H9 (cell line): ENCODE measurements at regions not wholly inside any gene's neighbourhood (a gene's known extent, or its start where the extent isn't known, plus 50 kb on each side); places are given as distances from the start of the nearest gene placed in this dataset.

Experiments
- DNase-seq: peaks from one replicate; pipeline ENCODE4 v3.0.0-alpha.2; 2017
- H2AFZ ChIP-seq: one replicate; pipeline ENCODE4 v1.6.1; 2013; ENCODE audit warnings: mild to moderate bottlenecking, low read length, control low read depth, moderate library complexity
- H2AK5ac ChIP-seq: 2 replicates; pipeline ENCODE4 v1.6.1; 2013; ENCODE audit warnings: low read length, control low read depth, mixed read lengths; ENCODE audit not compliant: insufficient read length
- H2BK120ac ChIP-seq: one replicate; pipeline ENCODE4 v1.6.1; 2013; ENCODE audit warnings: low read depth, mild to moderate bottlenecking, low read length, control low read depth, inconsistent platforms; ENCODE audit not compliant: poor library complexity, severe bottlenecking
- H2BK12ac ChIP-seq: 2 replicates; pipeline ENCODE4 v1.6.1; 2013; ENCODE audit warnings: low read length, control low read depth, mixed read lengths, low read depth; ENCODE audit not compliant: insufficient read length
- H2BK15ac ChIP-seq: 2 replicates; pipeline ENCODE4 v1.6.1; 2013; ENCODE audit warnings: low read depth, low read length, control low read depth
- H2BK20ac ChIP-seq: one replicate; pipeline ENCODE4 v1.6.1; 2013; ENCODE audit warnings: low read depth, mild to moderate bottlenecking, low read length, control low read depth, inconsistent platforms; ENCODE audit not compliant: poor library complexity, severe bottlenecking
- H2BK5ac ChIP-seq: 2 replicates; pipeline ENCODE4 v1.6.1; 2013; ENCODE audit warnings: low read length, control low read depth, mixed read lengths; ENCODE audit not compliant: insufficient read length
- H3K14ac ChIP-seq: 2 replicates; pipeline ENCODE4 v1.6.1; 2013; ENCODE audit warnings: low read length, control low read depth; ENCODE audit not compliant: insufficient read depth
- H3K18ac ChIP-seq: 2 replicates; pipeline ENCODE4 v1.6.1; 2013; ENCODE audit warnings: low read depth, mild to moderate bottlenecking, mixed read lengths, low read length, control low read depth; ENCODE audit not compliant: insufficient read length
- H3K23ac ChIP-seq: 2 replicates; pipeline ENCODE4 v1.6.1; 2013; ENCODE audit warnings: low read length, control low read depth, mixed read lengths, low read depth; ENCODE audit not compliant: insufficient read length
- H3K23me2 ChIP-seq: 2 replicates; pipeline ENCODE4 v1.6.1; 2013; ENCODE audit warnings: low read depth, mild to moderate bottlenecking, mixed read lengths, low read length, control low read depth; ENCODE audit not compliant: insufficient read length, poor library complexity, severe bottlenecking
- H3K27ac ChIP-seq: 2 replicates; pipeline ENCODE4 v1.5.1; 2013; ENCODE audit warnings: low read length, control low read depth, mixed read lengths, low read depth; ENCODE audit not compliant: insufficient read length
- H3K27me3 ChIP-seq: 2 replicates; pipeline ENCODE4 v1.6.1; 2013; ENCODE audit warnings: low read length, control low read depth, inconsistent platforms; ENCODE audit not compliant: insufficient read depth
- H3K4ac ChIP-seq: 2 replicates; pipeline ENCODE4 v1.6.1; 2013; ENCODE audit warnings: low read depth, mild to moderate bottlenecking, control low read depth, inconsistent platforms, low read length, moderate library complexity
- H3K4me1 ChIP-seq: 2 replicates; pipeline ENCODE4 v1.6.1; 2013; ENCODE audit warnings: low read length, control low read depth, inconsistent platforms; ENCODE audit not compliant: insufficient read depth
- H3K4me2 ChIP-seq: 2 replicates; pipeline ENCODE4 v1.6.1; 2013; ENCODE audit warnings: low read length, control low read depth, mixed read lengths; ENCODE audit not compliant: insufficient read length, insufficient read depth
- H3K56ac ChIP-seq: 2 replicates; pipeline ENCODE4 v1.6.1; 2013; ENCODE audit warnings: low read depth, mild to moderate bottlenecking, mixed read lengths, low read length, control low read depth; ENCODE audit not compliant: insufficient read length
- H3K79me1 ChIP-seq: 2 replicates; pipeline ENCODE4 v1.6.1; 2013; ENCODE audit warnings: low read depth, mild to moderate bottlenecking, moderate library complexity, low read length, control low read depth, inconsistent platforms; ENCODE audit not compliant: insufficient read depth, poor library complexity, severe bottlenecking
- H3K79me2 ChIP-seq: 2 replicates; pipeline ENCODE4 v1.6.1; 2013; ENCODE audit warnings: low read length, control low read depth, inconsistent platforms; ENCODE audit not compliant: insufficient read depth
- H3K9ac ChIP-seq: 2 replicates; pipeline ENCODE4 v1.6.1; 2013; ENCODE audit warnings: low read length, control low read depth, mixed read lengths; ENCODE audit not compliant: insufficient read length; ENCODE audit errors: extremely low read depth
- H3K9me3 ChIP-seq: one replicate; pipeline ENCODE4 v1.6.1; 2013; ENCODE audit warnings: low read depth, low read length, inconsistent platforms; ENCODE audit not compliant: control insufficient read depth
- H3T11ph ChIP-seq: one replicate; pipeline ENCODE4 v1.6.1; 2013; ENCODE audit warnings: mild to moderate bottlenecking, low read length, control low read depth, inconsistent platforms
- H4K20me1 ChIP-seq: one replicate; pipeline ENCODE4 v1.6.1; 2013; ENCODE audit not compliant: control insufficient read depth, insufficient read length, insufficient read depth
- H4K5ac ChIP-seq: 2 replicates; pipeline ENCODE4 v1.6.1; 2013; ENCODE audit warnings: low read depth, mild to moderate bottlenecking, mixed read lengths, low read length, control low read depth; ENCODE audit not compliant: insufficient read length
- H4K8ac ChIP-seq: replicated peaks from 2 replicates; pipeline ENCODE4 v1.6.1; 2013; ENCODE audit warnings: low read length, control low read depth, mixed read lengths, low read depth; ENCODE audit not compliant: insufficient read length
- H4K91ac ChIP-seq: 2 replicates; pipeline ENCODE4 v1.6.1; 2013; ENCODE audit warnings: low read depth, mild to moderate bottlenecking, moderate library complexity, mixed read lengths, low read length, control low read depth; ENCODE audit not compliant: insufficient read length
- H3K27ac Mint-ChIP-seq, 3 experiments: 2 replicates in 2 of 3; 3 replicates in 1 of 3; pipeline ENCODE4 v1.8.0; 2020 to 2021; ENCODE audit warnings: mixed read lengths in 3 of 3, mild to moderate bottlenecking in 1 of 3, moderate library complexity in 1 of 3
- H3K27me3 Mint-ChIP-seq: 2 replicates; pipeline ENCODE4 v1.8.0; 2021; ENCODE audit warnings: low read depth, mild to moderate bottlenecking, moderate library complexity, mixed read lengths
- H3K36me3 Mint-ChIP-seq, 3 experiments: 2 replicates in 2 of 3; 3 replicates in 1 of 3; pipeline ENCODE4 v1.8.0; 2020 to 2021; ENCODE audit warnings: low read depth in 3 of 3, mixed read lengths in 3 of 3; ENCODE audit not compliant: insufficient read depth in 1 of 3
- H3K4me1 Mint-ChIP-seq, 2 experiments: 2 replicates each; pipeline ENCODE4 v1.8.0; 2020; ENCODE audit warnings: mixed read lengths in 2 of 2
- H3K4me3 Mint-ChIP-seq, 2 experiments: 2 replicates in 1 of 2; 3 replicates in 1 of 2; pipeline ENCODE4 v1.8.0; 2020 to 2021; ENCODE audit warnings: mild to moderate bottlenecking in 2 of 2, mixed read lengths in 2 of 2, moderate library complexity in 1 of 2
- H3K9me3 Mint-ChIP-seq, 2 experiments: 2 replicates in 1 of 2; 3 replicates in 1 of 2; pipeline ENCODE4 v1.8.0; 2020; ENCODE audit warnings: mild to moderate bottlenecking in 2 of 2, mixed read lengths in 2 of 2, moderate library complexity in 1 of 2
- WGBS: extraction: QIAGEN DNeasy Blood & Tissue Kit; methylation state at CpG from one replicate; pipeline ENCODE4 v1.1.7; 2013; ENCODE audit warnings: missing lambda C conversion rate, low lambda C conversion rate, mixed read lengths; ENCODE audit not compliant: insufficient read length; ENCODE audit errors: extremely low coverage; 5-methylcytosine and 5-hydroxymethylcytosine counted together
- TF ChIP-seq, protein P1 (sequence below): fragments of 200-600 bp; sonication (generic); conservative IDR thresholded peaks from 3 replicates; pipeline ENCODE4 v1.8.0; 2021; ENCODE audit warnings: antibody characterized with exemption, mild to moderate bottlenecking

DNA sequence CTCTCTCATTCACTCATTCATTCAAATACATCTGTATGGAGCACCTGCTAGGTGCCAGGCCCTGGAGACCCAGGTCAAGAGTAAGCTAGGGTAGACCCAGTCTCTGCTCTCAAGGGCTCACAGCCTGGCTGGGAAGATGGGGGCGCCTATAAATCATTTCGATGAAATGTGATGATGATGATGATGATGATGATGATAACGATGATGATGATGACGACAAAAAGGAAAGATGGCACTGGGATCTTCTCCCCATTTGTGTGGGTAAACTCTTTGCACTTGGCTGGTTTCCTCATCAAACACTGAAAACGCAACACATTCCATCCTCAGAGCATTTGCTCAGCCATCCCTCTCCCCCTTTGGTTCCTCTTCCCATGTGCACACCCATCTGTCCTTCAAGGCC is 188.0 kb upstream of the CDYL start:
- Mint-ChIP-seq H3K4me1 (peaks cover 3 to 7% of the 10 kb centered on the region in 2 experiments; a peak in 1 of 4 replicates), H3K27me3 (peaks cover 7% of the 10 kb centered on the region), H3K4me3 (no peak overlapping the region), H3K36me3 (no peaks in the 10 kb centered on the region; a peak in 1 of 7 replicates), H3K27ac (peak overlapping the region in 1 of 3 experiments; percentile 3; a peak in 1 of 7 replicates), H3K9me3 (no peaks in the 10 kb centered on the region)
- no peak overlapping the region for H3K14ac ChIP-seq
- WGBS = no CpG with 5 or more reads among the region's 5 CpGs
- no peaks in the 10 kb centered on the region for H3K27me3 ChIP-seq
- H3K79me1 ChIP-seq = no peaks in the 10 kb centered on the region
- H2BK5ac ChIP-seq = no peak overlapping the region
- H3K23me2 ChIP-seq = no peaks in the 10 kb centered on the region
- H2BK120ac ChIP-seq = no peak overlapping the region
- no peak overlapping the region for H2BK20ac ChIP-seq
- H2AFZ ChIP-seq = no peak overlapping the region
- no peak overlapping the region for H3K56ac ChIP-seq
- no peak overlapping the region for H2AK5ac ChIP-seq
- no peak overlapping the region for H3K4me2 ChIP-seq
- no peak overlapping the region for H4K8ac ChIP-seq
- DNase-seq = no peak
- no peak overlapping the region for H3T11ph ChIP-seq
- H3K23ac ChIP-seq = no peak overlapping the region
- H3K9ac ChIP-seq = no peak overlapping the region
- H2BK15ac ChIP-seq = no peak overlapping the region
- H2BK12ac ChIP-seq = no peak overlapping the region
- no peaks in the 10 kb centered on the region for H4K20me1 ChIP-seq
- H3K79me2 ChIP-seq = no peaks in the 10 kb centered on the region
- H4K91ac ChIP-seq = no peak overlapping the region
- H3K4me1 ChIP-seq = no peaks in the 10 kb centered on the region
- no peak overlapping the region for H3K27ac ChIP-seq
- no peaks in the 10 kb centered on the region for H3K9me3 ChIP-seq
- H4K5ac ChIP-seq = no peak overlapping the region
- TF ChIP-seq, protein P1, sequence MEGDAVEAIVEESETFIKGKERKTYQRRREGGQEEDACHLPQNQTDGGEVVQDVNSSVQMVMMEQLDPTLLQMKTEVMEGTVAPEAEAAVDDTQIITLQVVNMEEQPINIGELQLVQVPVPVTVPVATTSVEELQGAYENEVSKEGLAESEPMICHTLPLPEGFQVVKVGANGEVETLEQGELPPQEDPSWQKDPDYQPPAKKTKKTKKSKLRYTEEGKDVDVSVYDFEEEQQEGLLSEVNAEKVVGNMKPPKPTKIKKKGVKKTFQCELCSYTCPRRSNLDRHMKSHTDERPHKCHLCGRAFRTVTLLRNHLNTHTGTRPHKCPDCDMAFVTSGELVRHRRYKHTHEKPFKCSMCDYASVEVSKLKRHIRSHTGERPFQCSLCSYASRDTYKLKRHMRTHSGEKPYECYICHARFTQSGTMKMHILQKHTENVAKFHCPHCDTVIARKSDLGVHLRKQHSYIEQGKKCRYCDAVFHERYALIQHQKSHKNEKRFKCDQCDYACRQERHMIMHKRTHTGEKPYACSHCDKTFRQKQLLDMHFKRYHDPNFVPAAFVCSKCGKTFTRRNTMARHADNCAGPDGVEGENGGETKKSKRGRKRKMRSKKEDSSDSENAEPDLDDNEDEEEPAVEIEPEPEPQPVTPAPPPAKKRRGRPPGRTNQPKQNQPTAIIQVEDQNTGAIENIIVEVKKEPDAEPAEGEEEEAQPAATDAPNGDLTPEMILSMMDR = no peak
- H3K4ac ChIP-seq = no peak overlapping the region
- no peak overlapping the region for H3K18ac ChIP-seq
